ENCODE measurements at regions not wholly inside any gene's neighbourhood (a gene's known extent, or its start where the extent isn't known, plus 50 kb on each side); places are given as distances from the start of the nearest gene placed in this dataset.
A peak's percentile ranks its signal among the peaks of the same experiment; 100 is the strongest.

DNA sequence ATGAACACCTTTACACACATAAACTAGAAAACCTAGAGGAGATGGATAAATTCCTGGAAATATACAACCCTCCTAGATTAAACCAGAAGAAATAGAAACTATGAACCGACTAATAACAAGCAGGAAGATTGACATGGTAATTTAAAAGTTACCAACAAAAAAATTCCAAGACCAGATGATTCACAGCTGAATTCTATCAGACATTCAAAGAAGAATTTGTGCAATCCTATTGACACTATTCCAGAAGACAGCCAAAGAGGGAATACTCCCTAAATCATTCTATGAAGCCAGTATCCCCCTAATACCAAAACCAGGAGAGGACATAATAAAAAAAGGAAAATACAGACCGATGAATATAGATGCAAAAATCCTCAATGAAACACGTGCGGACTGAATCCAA is 102.6 kb upstream of the KRR1 start:
- ATAC-seq: no peak
- CTCF ChIA-PET: no interaction called here
- H3K27me3 Mint-ChIP-seq: peaks cover 10 to 52% (median 41%) of the 10 kb centered on the region in 5 donors

DNA sequence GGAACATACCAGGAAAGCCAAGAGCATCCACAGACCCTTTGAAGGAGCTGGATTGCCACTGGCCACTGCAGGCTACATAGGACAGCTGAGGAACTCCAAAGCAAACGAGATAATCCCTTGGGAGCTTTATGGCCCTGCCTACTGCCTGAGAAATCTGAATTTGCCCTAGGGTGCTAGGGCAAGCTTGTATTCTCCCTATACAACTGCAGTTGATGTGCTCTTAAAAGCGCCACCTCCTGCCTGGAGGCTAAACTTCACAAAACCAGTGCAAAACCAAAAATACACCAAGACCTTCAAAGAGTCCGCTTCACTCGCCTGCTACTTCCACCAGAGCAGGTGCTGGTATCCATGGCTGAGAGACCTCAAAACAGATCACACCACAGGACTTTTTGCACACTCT is 99.6 kb upstream of the KRR1 start:
- no peak for ATAC-seq
- peaks cover 0 to 8% (median 0%) of the 10 kb centered on the region in 5 donors for H3K36me3 Mint-ChIP-seq

More for the DNA sequence above, 102.6 kb upstream of the KRR1 start:
- H3K9me3 Mint-ChIP-seq: peaks cover 0 to 25% (median 10%) of the 10 kb centered on the region in 11 donors
- POLR2A ChIA-PET: no interaction called here
- Histone ChIP-seq H3K4me3 (ENCODE audit: low read length) (no peak overlapping the region), H3K27me3 (ENCODE audit: control insufficient read depth in 2 of 2, insufficient read depth in 2 of 2, low read length in 2 of 2) (no peaks in the 10 kb centered on the region), H3K36me3 (ENCODE audit: control insufficient read depth in 2 of 3, insufficient read depth in 3 of 3, low read length in 3 of 3) (no peaks in the 10 kb centered on the region), H3K4me1 (ENCODE audit: control insufficient read depth in 2 of 2, insufficient read depth in 2 of 2, low read length in 2 of 2) (no peaks in the 10 kb centered on the region), H3K27ac (ENCODE audit: low read depth, low read length) (no peak overlapping the region), H3K9me3 (ENCODE audit: control insufficient read depth in 2 of 3, low read length in 3 of 3) (no peaks in the 10 kb centered on the region)
- no peak overlapping the region for H3K4me3 Mint-ChIP-seq
- H3K36me3 Mint-ChIP-seq: peaks cover 0 to 8% (median 0%) of the 10 kb centered on the region in 5 donors
- H3K4me1 Mint-ChIP-seq: no peaks in the 10 kb centered on the region
- DNase-seq: no peak
- no peak overlapping the region for H3K27ac Mint-ChIP-seq
- intact Hi-C loops (cut with micrococcal nuclease): no loop called here

GRCh38 chr12:75606956-75607355 is 95.5 kb upstream of the KRR1 start:
- Mint-ChIP-seq H3K9me3 (peaks cover 0 to 2% (median 0%) of the 10 kb centered on the region in 11 donors), H3K27me3 (peaks cover 12 to 31% (median 18%) of the 10 kb centered on the region in 5 donors), H3K36me3 (no peaks in the 10 kb centered on the region), H3K27ac (no peak overlapping the region), H3K4me1 (no peaks in the 10 kb centered on the region), H3K4me3 (no peak overlapping the region)
- H3K27ac ChIP-seq (ENCODE audit: low read depth, low read length): no peak overlapping the region
- H3K27me3 ChIP-seq (ENCODE audit: control insufficient read depth in 2 of 2, insufficient read depth in 2 of 2, low read length in 2 of 2): peaks cover 0 to 4% of the 10 kb centered on the region in 2 donors
- ChIA-PET CTCF (no interaction called here), POLR2A (no interaction called here)
- no peaks in the 10 kb centered on the region for H3K4me1 ChIP-seq (ENCODE audit: control insufficient read depth in 2 of 2, insufficient read depth in 2 of 2, low read length in 2 of 2)
- ATAC-seq (no peak), DNase-seq (no peak)
- no peaks in the 10 kb centered on the region for H3K36me3 ChIP-seq (ENCODE audit: control insufficient read depth in 2 of 3, insufficient read depth in 3 of 3, low read length in 3 of 3)
- intact Hi-C loops (cut with micrococcal nuclease): no loop called here
- no peaks in the 10 kb centered on the region for H3K9me3 ChIP-seq (ENCODE audit: control insufficient read depth in 2 of 3, low read length in 3 of 3)
- no peak overlapping the region for H3K4me3 ChIP-seq (ENCODE audit: low read length)

More for the DNA sequence above, 99.6 kb upstream of the KRR1 start:
- no peaks in the 10 kb centered on the region for H3K36me3 ChIP-seq (ENCODE audit: control insufficient read depth in 2 of 3, insufficient read depth in 3 of 3, low read length in 3 of 3)
- Mint-ChIP-seq H3K9me3 (peaks cover 0 to 19% (median 6%) of the 10 kb centered on the region in 11 donors), H3K27me3 (peaks cover 18 to 52% (median 37%) of the 10 kb centered on the region in 5 donors), H3K27ac (no peak overlapping the region), H3K4me3 (no peak overlapping the region), H3K4me1 (no peaks in the 10 kb centered on the region)
- H3K9me3 ChIP-seq (ENCODE audit: control insufficient read depth in 2 of 3, low read length in 3 of 3): no peaks in the 10 kb centered on the region
- no peak overlapping the region for H3K27ac ChIP-seq (ENCODE audit: low read depth, low read length)
- no peak overlapping the region for H3K4me3 ChIP-seq (ENCODE audit: low read length)
- intact Hi-C loops (cut with micrococcal nuclease): no loop called here
- DNase-seq: no peak
- no peaks in the 10 kb centered on the region for H3K4me1 ChIP-seq (ENCODE audit: control insufficient read depth in 2 of 2, insufficient read depth in 2 of 2, low read length in 2 of 2)
- POLR2A ChIA-PET: no interaction called here
- CTCF ChIA-PET: no interaction called here
- no peaks in the 10 kb centered on the region for H3K27me3 ChIP-seq (ENCODE audit: control insufficient read depth in 2 of 2, insufficient read depth in 2 of 2, low read length in 2 of 2)

DNA sequence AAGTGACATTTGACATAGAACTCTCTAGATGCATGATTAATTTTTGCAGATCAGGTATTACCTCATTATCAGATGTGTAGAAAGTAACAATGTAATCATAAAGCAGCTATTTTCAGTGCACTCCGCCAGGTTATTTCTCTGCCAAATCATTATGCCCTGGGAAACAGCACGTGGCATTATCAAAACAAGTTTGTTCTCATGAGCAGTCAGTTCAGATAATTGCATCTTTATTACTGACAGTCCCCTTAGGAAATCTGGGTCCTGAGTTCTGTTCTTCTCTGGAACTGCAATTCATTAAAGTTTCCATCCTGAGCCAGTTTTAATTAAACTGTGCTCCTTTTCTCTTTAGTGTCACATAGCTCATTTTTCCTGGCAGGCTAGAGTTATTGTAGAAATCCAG is 94.7 kb upstream of the KRR1 start:
- H3K9me3 Mint-ChIP-seq: peaks cover 0 to 2% (median 0%) of the 10 kb centered on the region in 11 donors
- DNase-seq: no peak
- no peak overlapping the region for H3K4me3 Mint-ChIP-seq
- peaks cover 9 to 27% (median 18%) of the 10 kb centered on the region in 5 donors for H3K27me3 Mint-ChIP-seq
- Histone ChIP-seq H3K36me3 (ENCODE audit: control insufficient read depth in 2 of 3, insufficient read depth in 3 of 3, low read length in 3 of 3) (no peaks in the 10 kb centered on the region), H3K27ac (ENCODE audit: low read depth, low read length) (no peak overlapping the region), H3K4me3 (ENCODE audit: low read length) (no peak overlapping the region), H3K9me3 (ENCODE audit: control insufficient read depth in 2 of 3, low read length in 3 of 3) (no peaks in the 10 kb centered on the region), H3K27me3 (ENCODE audit: control insufficient read depth in 2 of 2, insufficient read depth in 2 of 2, low read length in 2 of 2) (peaks cover 0 to 4% of the 10 kb centered on the region in 2 donors), H3K4me1 (ENCODE audit: control insufficient read depth in 2 of 2, insufficient read depth in 2 of 2, low read length in 2 of 2) (no peaks in the 10 kb centered on the region)
- no peak overlapping the region for H3K27ac Mint-ChIP-seq
- CTCF ChIA-PET: no interaction called here
- no peak for ATAC-seq
- intact Hi-C loops (cut with micrococcal nuclease): no loop called here
- H3K4me1 Mint-ChIP-seq: no peaks in the 10 kb centered on the region
- H3K36me3 Mint-ChIP-seq: no peaks in the 10 kb centered on the region
- POLR2A ChIA-PET: no interaction called here

DNA sequence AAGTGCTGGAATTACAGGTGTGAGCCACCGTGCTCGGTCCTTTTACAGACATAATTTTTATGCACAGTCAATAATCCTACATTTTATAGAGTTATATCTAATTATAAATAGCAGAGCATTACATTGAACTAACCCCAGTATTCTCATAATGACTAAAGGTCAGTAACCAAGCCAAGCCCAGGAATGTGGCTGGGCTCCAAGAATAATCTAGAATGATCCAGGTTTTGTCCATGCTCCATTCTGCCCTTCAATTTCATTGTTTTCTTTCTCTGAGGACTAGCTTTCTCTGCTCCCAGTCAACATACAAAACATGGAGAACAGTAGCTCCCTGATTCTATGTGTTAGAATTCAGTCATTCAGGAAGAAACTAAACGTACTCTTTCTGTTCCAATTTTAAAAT is 92.1 kb upstream of the KRR1 start:
- Mint-ChIP-seq H3K36me3 (no peaks in the 10 kb centered on the region), H3K9me3 (no peaks in the 10 kb centered on the region), H3K27me3 (peaks cover 7 to 28% (median 19%) of the 10 kb centered on the region in 5 donors), H3K4me1 (no peaks in the 10 kb centered on the region), H3K4me3 (no peak overlapping the region), H3K27ac (no peak overlapping the region)
- ChIA-PET CTCF (no interaction called here), POLR2A (no interaction called here)
- Histone ChIP-seq H3K27me3 (ENCODE audit: control insufficient read depth in 2 of 2, insufficient read depth in 2 of 2, low read length in 2 of 2) (peaks cover 0 to 4% of the 10 kb centered on the region in 2 donors), H3K4me1 (ENCODE audit: control insufficient read depth in 2 of 2, insufficient read depth in 2 of 2, low read length in 2 of 2) (no peaks in the 10 kb centered on the region), H3K36me3 (ENCODE audit: control insufficient read depth in 2 of 3, insufficient read depth in 3 of 3, low read length in 3 of 3) (no peaks in the 10 kb centered on the region), H3K4me3 (ENCODE audit: low read length) (no peak overlapping the region), H3K9me3 (ENCODE audit: control insufficient read depth in 2 of 3, low read length in 3 of 3) (no peaks in the 10 kb centered on the region), H3K27ac (ENCODE audit: low read depth, low read length) (no peak overlapping the region)
- intact Hi-C loops (cut with micrococcal nuclease): no loop called here
- DNase-seq (no peak), ATAC-seq (no peak)

DNA sequence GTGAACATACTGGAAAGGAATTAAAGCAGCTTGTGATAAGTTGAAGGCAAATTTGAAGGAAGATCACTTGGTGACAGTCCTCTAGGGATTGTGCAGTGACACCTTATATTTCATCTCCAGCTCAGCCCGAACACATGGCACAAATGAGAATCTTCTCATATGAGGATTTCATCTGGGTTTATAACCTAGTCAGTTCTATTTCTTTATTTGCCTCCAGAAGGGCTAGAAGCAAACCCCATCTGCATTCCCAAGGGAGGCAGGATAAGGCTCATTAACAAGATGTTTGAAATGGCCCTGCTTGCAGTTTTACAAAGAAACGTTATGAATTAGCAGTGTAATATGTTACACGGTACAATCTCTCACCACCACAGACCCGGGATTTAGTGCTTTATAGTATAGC is 90.7 kb upstream of the KRR1 start:
- intact Hi-C loops (cut with micrococcal nuclease): no loop called here
- Mint-ChIP-seq H3K27me3 (peaks cover 4 to 28% (median 7%) of the 10 kb centered on the region in 5 donors), H3K9me3 (no peaks in the 10 kb centered on the region), H3K27ac (no peak overlapping the region), H3K4me1 (no peaks in the 10 kb centered on the region), H3K36me3 (no peaks in the 10 kb centered on the region), H3K4me3 (no peak overlapping the region)
- no peak for ATAC-seq
- no peak for DNase-seq
- ChIA-PET CTCF (no interaction called here), POLR2A (no interaction called here)
- no peaks in the 10 kb centered on the region for H3K36me3 ChIP-seq (ENCODE audit: control insufficient read depth in 2 of 3, insufficient read depth in 3 of 3, low read length in 3 of 3)
- peaks cover 0 to 4% of the 10 kb centered on the region in 2 donors for H3K27me3 ChIP-seq (ENCODE audit: control insufficient read depth in 2 of 2, insufficient read depth in 2 of 2, low read length in 2 of 2)
- no peaks in the 10 kb centered on the region for H3K9me3 ChIP-seq (ENCODE audit: control insufficient read depth in 2 of 3, low read length in 3 of 3)
- H3K4me1 ChIP-seq (ENCODE audit: control insufficient read depth in 2 of 2, insufficient read depth in 2 of 2, low read length in 2 of 2): no peaks in the 10 kb centered on the region
- H3K4me3 ChIP-seq (ENCODE audit: low read length): no peak overlapping the region
- H3K27ac ChIP-seq (ENCODE audit: low read depth, low read length): no peak overlapping the region

- Mint-ChIP-seq H3K9me3 (peaks cover 0 to 6% (median 0%) of the 10 kb centered on the region in 11 donors), H3K4me3 (no peak overlapping the region), H3K27me3 (peaks cover 0 to 25% (median 7%) of the 10 kb centered on the region in 5 donors), H3K36me3 (no peaks in the 10 kb centered on the region), H3K4me1 (no peaks in the 10 kb centered on the region), H3K27ac (peak overlapping the region in 1 of 9 donors; percentile 21)
- POLR2A ChIA-PET: no interaction called here
- CTCF ChIA-PET: no interaction called here
- no peak for ATAC-seq
- no peaks in the 10 kb centered on the region for H3K36me3 ChIP-seq (ENCODE audit: control insufficient read depth in 2 of 3, insufficient read depth in 3 of 3, low read length in 3 of 3)
- intact Hi-C loops (cut with micrococcal nuclease): no loop called here
- H3K27ac ChIP-seq (ENCODE audit: low read depth, low read length): no peak overlapping the region
- peaks cover 0 to 4% of the 10 kb centered on the region in 2 donors for H3K27me3 ChIP-seq (ENCODE audit: control insufficient read depth in 2 of 2, insufficient read depth in 2 of 2, low read length in 2 of 2)
- H3K9me3 ChIP-seq (ENCODE audit: control insufficient read depth in 2 of 3, low read length in 3 of 3): no peaks in the 10 kb centered on the region
- no peaks in the 10 kb centered on the region for H3K4me1 ChIP-seq (ENCODE audit: control insufficient read depth in 2 of 2, insufficient read depth in 2 of 2, low read length in 2 of 2)
- DNase-seq: no peak
- no peak overlapping the region for H3K4me3 ChIP-seq (ENCODE audit: low read length)
Measured at GRCh38 chr12:75600146-75600545, 88.7 kb upstream of the KRR1 start.

Data from naive thymus-derived CD4-positive, alpha-beta T cell (primary cell).